Thyroid gland (tissue), 4 donors: ENCODE measurements at regions not wholly inside any gene's neighbourhood (a gene's known extent, or its start where the extent isn't known, plus 50 kb on each side); places are given as distances from the start of the nearest gene placed in this dataset.
"Not testable (repeated sequence)": the region's sequence is repeated elsewhere in the genome, so short reads cannot be mapped to it uniquely, and the experiment has no call there.

Experiments
- DNase-seq, 2 donors: peaks; one replicate each; pipeline ENCODE4 v3.0.0-alpha.2; 2019
- H3K27ac ChIP-seq, 3 donors: fragments of 200-600 bp; sonication (generic); 1 replicate in 2 of 3; 2 replicates in 1 of 3; pipeline ENCODE4 v1.5.1; 2016 to 2019; ENCODE audit warnings: mild to moderate bottlenecking in 1 of 3, moderate library complexity in 1 of 3
- H3K27me3 ChIP-seq: fragments of 200-600 bp; sonication (generic); one replicate; pipeline ENCODE4 v1.5.1; 2019
- H3K36me3 ChIP-seq, 2 donors: fragments of 200-600 bp; sonication (generic); one replicate each; pipeline ENCODE4 v1.5.1; 2016 to 2019
- H3K4me1 ChIP-seq, 2 donors: fragments of 200-600 bp; sonication (generic); one replicate each; pipeline ENCODE4 v1.5.1; 2017 to 2019
- H3K4me3 ChIP-seq, 3 donors: fragments of 200-600 bp; sonication (generic); replicated peaks in 1 of 3; 1 replicate in 2 of 3; 2 replicates in 1 of 3; pipeline ENCODE4 v1.5.1; 2016; ENCODE audit warnings: mild to moderate bottlenecking in 1 of 3
- H3K9me3 ChIP-seq: fragments of 200-600 bp; sonication (generic); one replicate; pipeline ENCODE4 v1.5.1; 2017
- POLR2A ChIP-seq, 2 donors: fragments of 450-650 bp; IDR thresholded peaks; one replicate each; pipeline ENCODE4 v1.6.1; 2017; ENCODE audit warnings: antibody characterized with exemption in 2 of 2, mild to moderate bottlenecking in 2 of 2, moderate library complexity in 1 of 2
- WGBS, 2 donors: methylation state at CpG; one replicate each; pipeline ENCODE4 v1.1.5; 2017; 5-methylcytosine and 5-hydroxymethylcytosine counted together
- intact Hi-C: fragments of 100-400 bp; cut with DNase I; formaldehyde crosslinking; loops from one replicate; pipeline ENCODE4 v1.15.1; 2023
- TF ChIP-seq, protein P1 (sequence below), 6 experiments: fragments of 200-600 bp in 3 of 6; fragments of 450-650 bp in 3 of 6; sonication (generic) in 3 of 6; IDR thresholded peaks; one replicate each; pipeline ENCODE4 v1.5.1; 2016 to 2019; ENCODE audit warnings: antibody characterized with exemption in 6 of 6, mild to moderate bottlenecking in 2 of 6, inconsistent platforms in 1 of 6, moderate library complexity in 1 of 6

DNA sequence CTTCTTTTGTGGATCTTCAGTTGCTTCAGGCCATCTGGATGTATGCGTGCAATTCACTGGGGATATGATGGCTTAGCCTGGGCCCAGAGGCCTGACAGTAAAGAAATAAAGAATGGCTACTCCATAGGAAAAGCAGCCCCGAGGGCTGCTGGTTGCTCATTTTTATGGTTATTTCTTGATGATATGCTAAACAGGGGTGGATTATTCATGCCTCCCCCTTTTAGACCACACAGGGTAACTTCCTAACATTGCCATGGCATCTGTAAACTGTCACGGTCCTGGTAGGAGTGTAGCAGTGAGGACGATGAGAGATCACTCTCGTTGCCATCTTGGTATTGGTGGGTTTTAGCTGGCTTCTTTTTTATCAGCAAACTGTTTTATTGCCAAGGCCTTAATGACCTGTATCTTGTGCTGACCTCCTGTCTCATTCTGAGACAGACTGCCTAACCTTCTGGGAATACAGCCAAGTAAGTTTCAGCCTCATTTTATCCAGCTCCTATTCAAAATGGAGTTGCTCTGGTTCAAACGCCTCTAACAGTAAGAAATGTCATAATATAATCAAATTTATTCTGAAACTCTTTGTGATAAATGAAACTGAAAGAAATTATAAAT, 60.5 kb downstream of the DSEL start:
- 86 to 87% methylated on average over 6 of the region's 6 CpGs for WGBS, 2 donors
- intact Hi-C loops = no loop called here

DNA sequence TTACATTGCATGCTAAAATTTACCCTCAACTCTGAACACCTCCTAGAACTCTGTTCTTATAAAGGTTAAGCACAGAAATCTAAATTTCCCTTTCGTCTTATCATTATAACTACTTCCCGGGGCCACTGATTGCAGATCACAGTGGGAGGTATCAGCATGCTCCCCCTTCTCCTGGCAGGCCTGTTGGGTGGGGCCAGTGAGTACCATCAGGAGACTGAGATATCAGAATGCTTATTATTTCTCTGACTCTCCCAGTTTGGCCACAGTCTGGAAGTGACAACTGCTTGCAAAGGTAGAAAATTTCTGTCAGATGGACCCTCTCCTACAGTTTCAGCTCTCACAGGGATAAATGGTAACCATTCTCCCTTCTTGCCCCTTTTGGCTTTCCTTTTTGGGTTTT, 62.6 kb downstream of the DSEL start:
- H3K27me3 ChIP-seq = no peaks in the 10 kb centered on the region
- no peak for DNase-seq
- no peak overlapping the region for H3K27ac ChIP-seq
- H3K9me3 ChIP-seq = no peaks in the 10 kb centered on the region
- intact Hi-C loops = no loop called here
- WGBS, 2 donors = 34 to 38% methylated on average over 2 of the region's 2 CpGs
- no peak for TF ChIP-seq POLR2A (IDR thresholded peaks at IDR 0.05)
- TF ChIP-seq, protein P1, sequence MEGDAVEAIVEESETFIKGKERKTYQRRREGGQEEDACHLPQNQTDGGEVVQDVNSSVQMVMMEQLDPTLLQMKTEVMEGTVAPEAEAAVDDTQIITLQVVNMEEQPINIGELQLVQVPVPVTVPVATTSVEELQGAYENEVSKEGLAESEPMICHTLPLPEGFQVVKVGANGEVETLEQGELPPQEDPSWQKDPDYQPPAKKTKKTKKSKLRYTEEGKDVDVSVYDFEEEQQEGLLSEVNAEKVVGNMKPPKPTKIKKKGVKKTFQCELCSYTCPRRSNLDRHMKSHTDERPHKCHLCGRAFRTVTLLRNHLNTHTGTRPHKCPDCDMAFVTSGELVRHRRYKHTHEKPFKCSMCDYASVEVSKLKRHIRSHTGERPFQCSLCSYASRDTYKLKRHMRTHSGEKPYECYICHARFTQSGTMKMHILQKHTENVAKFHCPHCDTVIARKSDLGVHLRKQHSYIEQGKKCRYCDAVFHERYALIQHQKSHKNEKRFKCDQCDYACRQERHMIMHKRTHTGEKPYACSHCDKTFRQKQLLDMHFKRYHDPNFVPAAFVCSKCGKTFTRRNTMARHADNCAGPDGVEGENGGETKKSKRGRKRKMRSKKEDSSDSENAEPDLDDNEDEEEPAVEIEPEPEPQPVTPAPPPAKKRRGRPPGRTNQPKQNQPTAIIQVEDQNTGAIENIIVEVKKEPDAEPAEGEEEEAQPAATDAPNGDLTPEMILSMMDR (IDR thresholded peaks at IDR 0.05) = no peak
- H3K4me1 ChIP-seq = no peaks in the 10 kb centered on the region
- no peaks in the 10 kb centered on the region for H3K36me3 ChIP-seq
- no peak overlapping the region for H3K4me3 ChIP-seq

More for the DNA sequence above, 60.5 kb downstream of the DSEL start:
- Histone ChIP-seq H3K27ac (no peak overlapping the region), H3K36me3 (no peaks in the 10 kb centered on the region), H3K27me3 (no peaks in the 10 kb centered on the region), H3K4me1 (no peaks in the 10 kb centered on the region), H3K4me3 (no peak overlapping the region), H3K9me3 (no peaks in the 10 kb centered on the region)
- TF ChIP-seq POLR2A (IDR thresholded peaks at IDR 0.05) = no peak
- TF ChIP-seq, protein P1 (IDR thresholded peaks at IDR 0.05) = no peak
- no peak for DNase-seq

DNA sequence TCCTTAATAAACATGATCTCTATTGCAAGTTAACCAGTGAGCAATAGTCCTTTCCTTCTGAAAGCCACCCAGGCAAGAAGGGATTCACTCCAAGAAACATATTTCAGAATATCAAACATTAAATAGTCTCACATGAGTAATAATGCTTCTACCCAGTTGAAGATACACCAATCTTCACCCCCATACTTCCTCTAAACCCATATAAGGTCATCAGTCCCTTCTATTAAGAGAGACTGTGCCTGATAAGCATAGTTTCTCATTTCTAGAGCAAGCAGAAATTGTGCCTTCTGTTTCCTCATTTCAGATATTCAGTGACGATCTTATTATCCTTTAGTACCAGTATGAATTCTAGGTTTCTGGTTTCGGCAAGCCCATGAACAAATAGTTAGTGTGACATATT, 64.6 kb downstream of the DSEL start:
- H3K4me3 ChIP-seq = no peak overlapping the region
- H3K4me1 ChIP-seq = no peaks in the 10 kb centered on the region
- no peak for DNase-seq
- H3K27me3 ChIP-seq = no peaks in the 10 kb centered on the region
- no peaks in the 10 kb centered on the region for H3K9me3 ChIP-seq
- no peak overlapping the region for H3K27ac ChIP-seq
- TF ChIP-seq, protein P1 (IDR thresholded peaks at IDR 0.05) = no peak
- TF ChIP-seq POLR2A (IDR thresholded peaks at IDR 0.05) = no peak
- intact Hi-C loops = no loop called here
- 89 to 92% methylated on average over 2 of the region's 2 CpGs for WGBS, 2 donors
- H3K36me3 ChIP-seq = no peaks in the 10 kb centered on the region

DNA sequence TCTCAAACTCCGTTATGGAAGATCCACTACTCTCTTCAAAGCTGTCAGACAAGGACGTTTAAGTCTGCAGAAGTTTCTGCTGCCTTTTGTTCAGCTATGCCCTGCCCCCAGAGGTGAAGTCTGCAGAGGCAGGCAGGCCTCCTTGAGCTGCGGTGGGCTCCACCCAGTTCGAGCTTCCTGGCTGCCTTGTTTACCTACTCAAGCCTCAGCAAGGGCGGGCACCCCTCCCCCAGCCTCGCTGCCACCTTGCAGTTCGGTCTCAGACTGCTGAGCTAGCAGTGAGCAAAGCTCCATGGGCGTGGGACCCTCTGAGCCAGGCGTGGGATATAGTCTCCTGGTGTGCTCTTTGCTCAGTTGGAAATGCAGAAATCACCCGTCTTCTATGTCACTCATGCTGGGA, 65.4 kb downstream of the DSEL start:
- H3K27me3 ChIP-seq, H3K27ac ChIP-seq, intact Hi-C loops, H3K4me1 ChIP-seq, H3K9me3 ChIP-seq, DNase-seq, H3K36me3 ChIP-seq, H3K4me3 ChIP-seq: not testable (repeated sequence)
- 75 to 78% methylated on average over 10 of the region's 10 CpGs for WGBS, 2 donors

DNA sequence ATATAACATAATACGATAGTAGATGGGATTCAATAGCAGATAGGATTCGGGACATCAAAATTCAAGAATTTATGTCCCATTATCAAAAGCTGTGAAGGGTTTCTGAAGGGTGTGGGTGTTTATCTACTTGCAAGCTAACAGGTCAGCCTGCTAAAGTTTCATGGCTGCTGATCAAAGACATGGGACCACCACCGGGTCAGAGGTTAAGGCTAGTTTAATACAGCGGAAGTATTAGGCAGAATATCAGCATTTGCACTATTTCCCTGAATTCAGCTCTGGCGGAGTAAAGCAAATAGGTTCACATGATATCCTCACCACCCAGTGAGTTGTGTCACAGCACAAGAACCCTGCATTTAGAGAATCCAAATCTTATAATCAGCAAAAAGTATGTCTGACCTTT, 82.5 kb downstream of the DSEL start:
- intact Hi-C loops = no loop called here
- no peak for DNase-seq
- no peaks in the 10 kb centered on the region for H3K4me1 ChIP-seq
- TF ChIP-seq, protein P1 (IDR thresholded peaks at IDR 0.05) = no peak
- TF ChIP-seq POLR2A (IDR thresholded peaks at IDR 0.05) = no peak
- no peaks in the 10 kb centered on the region for H3K27me3 ChIP-seq
- H3K27ac ChIP-seq = no peak overlapping the region
- no peaks in the 10 kb centered on the region for H3K36me3 ChIP-seq
- no peaks in the 10 kb centered on the region for H3K9me3 ChIP-seq
- no peak overlapping the region for H3K4me3 ChIP-seq
- 88 to 89% methylated on average over 5 of the region's 5 CpGs for WGBS, 2 donors

DNA sequence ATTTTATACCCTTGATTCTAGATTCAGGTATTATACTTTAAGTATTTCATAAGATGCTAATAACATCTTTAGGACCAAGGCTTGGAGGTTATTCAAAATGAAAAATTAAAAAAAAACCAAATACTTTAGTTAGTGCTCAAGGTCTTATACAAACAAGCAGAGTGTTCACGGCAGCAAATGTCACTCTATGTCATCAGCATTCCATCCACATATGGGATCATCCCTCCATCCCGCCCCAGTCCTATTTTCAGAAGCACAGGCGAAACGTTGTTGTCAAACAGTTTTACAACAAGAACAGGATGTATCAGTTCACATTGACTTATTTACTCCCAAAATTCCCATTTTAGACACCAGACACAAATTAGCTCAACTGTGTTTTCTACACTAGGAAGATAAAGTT, 83.7 kb downstream of the DSEL start:
- Histone ChIP-seq H3K27ac (no peak overlapping the region), H3K4me1 (no peaks in the 10 kb centered on the region), H3K36me3 (no peaks in the 10 kb centered on the region), H3K27me3 (no peaks in the 10 kb centered on the region), H3K4me3 (no peak overlapping the region), H3K9me3 (no peaks in the 10 kb centered on the region)
- TF ChIP-seq, protein P1 (IDR thresholded peaks at IDR 0.05) = no peak
- TF ChIP-seq POLR2A (IDR thresholded peaks at IDR 0.05) = no peak
- no peak for DNase-seq
- 70 to 71% methylated on average over 4 of the region's 4 CpGs for WGBS, 2 donors
- intact Hi-C loops = no loop called here
